PC-9 (cell line): ENCODE measurements at regions not wholly inside any gene's neighbourhood (a gene's known extent, or its start where the extent isn't known, plus 50 kb on each side); places are given as distances from the start of the nearest gene placed in this dataset.

Experiments
- BruUV-seq: library from RNA; stranded (reverse); fragments of 400-500 nt; replicated peaks from 2 replicates; lab custom pipeline; 2021; lab: Mats Ljungman, UMichigan
- CTCF ChIA-PET: fragments of 300-600 bp; sonication (Branson Sonifier 250); formaldehyde crosslinking; loops from one replicate; lab custom pipeline; 2022; ENCODE audit warnings: antibody characterized with exemption; lab: Charles Lee
- POLR2A ChIA-PET: fragments of 300-600 bp; sonication (Branson Sonifier 250); formaldehyde crosslinking; loops from one replicate; lab custom pipeline; 2022; ENCODE audit warnings: antibody characterized with exemption; ENCODE audit not compliant: unreplicated experiment; lab: Charles Lee
- DNase-seq, 2 experiments: peaks; one replicate each; pipeline versions ENCODE4 v3.0.0 to v3.0.0-alpha.2; 2015 to 2022; ENCODE audit warnings: mixed read lengths in 1 of 2
- H2AFZ ChIP-seq: fragments of 200-600 bp; sonication (generic); 2 replicates; pipeline ENCODE4 v1.8.1; 2017; ENCODE audit warnings: antibody characterized with exemption
- H3F3A ChIP-seq: fragments of 200-600 bp; sonication (generic); 2 replicates; pipeline ENCODE4 v1.8.1; 2017; ENCODE audit warnings: antibody characterized with exemption, mild to moderate bottlenecking, low read depth; ENCODE audit not compliant: insufficient read depth
- H3K27ac ChIP-seq: fragments of 200-600 bp; sonication (generic); 2 replicates; pipeline ENCODE4 v1.6.1; 2016; ENCODE audit warnings: mixed run types
- H3K27me3 ChIP-seq: fragments of 200-600 bp; sonication (generic); 2 replicates; pipeline ENCODE4 v1.6.1; 2016; ENCODE audit warnings: low read depth, mixed run types; ENCODE audit not compliant: insufficient read depth
- H3K36me3 ChIP-seq: fragments of 200-600 bp; sonication (generic); 2 replicates; pipeline ENCODE4 v1.6.1; 2016; ENCODE audit warnings: low read depth, mixed run types
- H3K4me1 ChIP-seq: fragments of 200-600 bp; sonication (generic); replicated peaks from 2 replicates; pipeline ENCODE4 v1.6.1; 2016; ENCODE audit warnings: mixed run types; ENCODE audit not compliant: insufficient read depth
- H3K4me2 ChIP-seq: fragments of 200-600 bp; sonication (generic); 2 replicates; pipeline ENCODE4 v1.6.1; 2017; ENCODE audit warnings: mixed run types
- H3K4me3 ChIP-seq: fragments of 200-600 bp; sonication (generic); 2 replicates; pipeline ENCODE4 v1.6.1; 2016; ENCODE audit warnings: mixed run types
- H3K79me2 ChIP-seq: fragments of 200-600 bp; sonication (generic); 2 replicates; pipeline ENCODE4 v1.6.1; 2017; ENCODE audit warnings: low read depth, mixed run types
- H3K9me2 ChIP-seq: fragments of 200-600 bp; sonication (generic); 2 replicates; pipeline ENCODE4 v1.8.1; 2017; ENCODE audit warnings: mild to moderate bottlenecking; ENCODE audit not compliant: insufficient read depth
- H3K9me3 ChIP-seq: fragments of 200-600 bp; sonication (generic); 2 replicates; pipeline ENCODE4 v1.8.1; 2016; ENCODE audit warnings: low read depth; ENCODE audit not compliant: insufficient read depth
- H4K20me1 ChIP-seq: fragments of 200-600 bp; sonication (generic); 2 replicates; pipeline ENCODE4 v1.8.1; 2017; ENCODE audit not compliant: insufficient read depth
- EZH2 ChIP-seq: fragments of 200-600 bp; sonication (generic); IDR thresholded peaks from 2 replicates; pipeline ENCODE4 v1.8.0; 2017; ENCODE audit warnings: antibody characterized with exemption, low read depth
- intact Hi-C: fragments of 100-400 bp; cut with micrococcal nuclease; formaldehyde crosslinking; loops from one replicate; pipeline ENCODE4 v1.10.0; 2022; ENCODE audit not compliant: unreplicated experiment
- TF ChIP-seq, protein P1 (sequence below): fragments of 200-600 bp; sonication (generic); conservative IDR thresholded peaks from 2 replicates; pipeline ENCODE4 v1.6.1; 2017; ENCODE audit warnings: mixed run types, antibody characterized with exemption, mild to moderate bottlenecking, moderate library complexity

- no peaks in the 10 kb centered on the region for H3F3A ChIP-seq
- H2AFZ ChIP-seq = no peak overlapping the region
- no TSS peak for BruUV-seq
- peaks cover 97% of the 10 kb centered on the region for H3K27me3 ChIP-seq
- no peak overlapping the region for H3K4me3 ChIP-seq
- no peak for TF ChIP-seq EZH2
- TF ChIP-seq, protein P1, sequence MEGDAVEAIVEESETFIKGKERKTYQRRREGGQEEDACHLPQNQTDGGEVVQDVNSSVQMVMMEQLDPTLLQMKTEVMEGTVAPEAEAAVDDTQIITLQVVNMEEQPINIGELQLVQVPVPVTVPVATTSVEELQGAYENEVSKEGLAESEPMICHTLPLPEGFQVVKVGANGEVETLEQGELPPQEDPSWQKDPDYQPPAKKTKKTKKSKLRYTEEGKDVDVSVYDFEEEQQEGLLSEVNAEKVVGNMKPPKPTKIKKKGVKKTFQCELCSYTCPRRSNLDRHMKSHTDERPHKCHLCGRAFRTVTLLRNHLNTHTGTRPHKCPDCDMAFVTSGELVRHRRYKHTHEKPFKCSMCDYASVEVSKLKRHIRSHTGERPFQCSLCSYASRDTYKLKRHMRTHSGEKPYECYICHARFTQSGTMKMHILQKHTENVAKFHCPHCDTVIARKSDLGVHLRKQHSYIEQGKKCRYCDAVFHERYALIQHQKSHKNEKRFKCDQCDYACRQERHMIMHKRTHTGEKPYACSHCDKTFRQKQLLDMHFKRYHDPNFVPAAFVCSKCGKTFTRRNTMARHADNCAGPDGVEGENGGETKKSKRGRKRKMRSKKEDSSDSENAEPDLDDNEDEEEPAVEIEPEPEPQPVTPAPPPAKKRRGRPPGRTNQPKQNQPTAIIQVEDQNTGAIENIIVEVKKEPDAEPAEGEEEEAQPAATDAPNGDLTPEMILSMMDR = no peak
- H3K9me3 ChIP-seq = no peaks in the 10 kb centered on the region
- POLR2A ChIA-PET = no interaction called here
- CTCF ChIA-PET = interaction anchor here (0.6 kb wide), 1 partner anchor 28 kb away, joined by 3 read pairs; no protein-coding TSS in a partner anchor
- H3K36me3 ChIP-seq = no peaks in the 10 kb centered on the region
- no peaks in the 10 kb centered on the region for H3K9me2 ChIP-seq
- DNase-seq = no peak
- no peak overlapping the region for H3K27ac ChIP-seq
- intact Hi-C loops = no loop called here
- H3K4me2 ChIP-seq = no peak overlapping the region
- H3K79me2 ChIP-seq = no peaks in the 10 kb centered on the region
- no peaks in the 10 kb centered on the region for H4K20me1 ChIP-seq
- H3K4me1 ChIP-seq = no peaks in the 10 kb centered on the region
These were observed 67.9 kb upstream of the GATA5 start for GRCh38 chr20:62543470-62544302.

- Histone ChIP-seq H3F3A (no peaks in the 10 kb centered on the region), H3K9me2 (no peaks in the 10 kb centered on the region), H3K4me2 (no peak overlapping the region), H3K4me1 (no peaks in the 10 kb centered on the region), H3K27me3 (peaks cover 99% of the 10 kb centered on the region), H3K79me2 (no peaks in the 10 kb centered on the region), H3K36me3 (no peaks in the 10 kb centered on the region), H2AFZ (no peak overlapping the region), H3K27ac (no peak overlapping the region), H3K4me3 (no peak overlapping the region), H4K20me1 (no peaks in the 10 kb centered on the region; the same call in 1 of the 2 replicates), H3K9me3 (no peaks in the 10 kb centered on the region)
- no peak for TF ChIP-seq EZH2
- TF ChIP-seq, protein P1 = no peak
- intact Hi-C loops = no loop called here
- CTCF ChIA-PET = no interaction called here
- DNase-seq = no peak
- no TSS peak for BruUV-seq
- POLR2A ChIA-PET = no interaction called here
These were observed 68.8 kb upstream of the GATA5 start for GRCh38 chr20:62544505-62545055.

DNA sequence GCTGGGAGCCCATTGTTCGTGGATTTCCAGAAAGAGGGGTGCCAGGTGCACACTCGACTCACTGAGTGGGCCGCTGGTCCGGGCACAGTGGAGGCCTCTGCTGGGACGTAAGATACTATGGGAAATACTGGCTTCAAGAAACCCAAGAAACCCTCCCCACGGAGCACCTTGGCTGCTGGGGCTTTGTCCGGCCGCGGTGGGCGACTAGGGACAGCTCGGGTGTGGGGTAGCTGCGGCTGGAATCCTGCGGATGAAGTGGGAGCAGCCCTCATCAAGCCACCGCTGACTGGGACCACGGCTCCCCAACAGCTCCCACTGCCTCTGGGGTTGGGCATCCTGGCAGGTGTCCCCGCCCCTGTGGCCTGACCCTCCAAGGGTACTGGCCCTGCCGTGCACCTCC lies 69.5 kb upstream of the GATA5 start:
- H3K9me3 ChIP-seq = no peaks in the 10 kb centered on the region
- no peaks in the 10 kb centered on the region; the same call in 1 of the 2 replicates for H4K20me1 ChIP-seq
- no peaks in the 10 kb centered on the region for H3K36me3 ChIP-seq
- H3K27me3 ChIP-seq = peaks cover 99% of the 10 kb centered on the region
- no peak overlapping the region for H3K27ac ChIP-seq
- intact Hi-C loops = no loop called here
- no peak overlapping the region for H3K4me2 ChIP-seq
- no peaks in the 10 kb centered on the region for H3K4me1 ChIP-seq
- no peaks in the 10 kb centered on the region for H3K9me2 ChIP-seq
- ChIA-PET CTCF (no interaction called here), POLR2A (no interaction called here)
- no TSS peak for BruUV-seq
- H3F3A ChIP-seq = no peaks in the 10 kb centered on the region
- no peak overlapping the region for H3K4me3 ChIP-seq
- no peaks in the 10 kb centered on the region for H3K79me2 ChIP-seq
- TF ChIP-seq, protein P1 = no peak
- no peak for TF ChIP-seq EZH2
- DNase-seq = no peak
- H2AFZ ChIP-seq = no peak overlapping the region
